Activated naive CD8-positive, alpha-beta T cell treated with anti-CD3 and anti-CD28 coated beads for 36 hours (primary cell): ENCODE measurements at regions not wholly inside any gene's neighbourhood (a gene's known extent, or its start where the extent isn't known, plus 50 kb on each side); places are given as distances from the start of the nearest gene placed in this dataset.

Experiments
- DNase-seq: peaks from one replicate; pipeline ENCODE4 v3.0.0; 2021
- H3K27ac Mint-ChIP-seq: one replicate; pipeline ENCODE4 v1.8.0; 2022; ENCODE audit warnings: mild to moderate bottlenecking, moderate library complexity, mixed read lengths
- H3K27me3 Mint-ChIP-seq: one replicate; pipeline ENCODE4 v1.8.0; 2022; ENCODE audit warnings: mild to moderate bottlenecking, mixed read lengths
- H3K36me3 Mint-ChIP-seq: one replicate; pipeline ENCODE4 v1.8.0; 2021; ENCODE audit warnings: mild to moderate bottlenecking, mixed read lengths
- H3K4me1 Mint-ChIP-seq: one replicate; pipeline ENCODE4 v1.8.0; 2021; ENCODE audit warnings: mixed read lengths
- H3K4me3 Mint-ChIP-seq: one replicate; pipeline ENCODE4 v1.8.0; 2022; ENCODE audit warnings: mild to moderate bottlenecking, moderate library complexity, mixed read lengths
- H3K9me3 Mint-ChIP-seq: one replicate; pipeline ENCODE4 v1.8.0; 2022; ENCODE audit warnings: mixed read lengths

GRCh38 chr15:81595752-81596151 is 221.7 kb upstream of the TMC3 start:
- Mint-ChIP-seq H3K4me1 (no peaks in the 10 kb centered on the region), H3K27me3 (no peaks in the 10 kb centered on the region), H3K9me3 (peaks cover 9% of the 10 kb centered on the region), H3K4me3 (no peak overlapping the region), H3K36me3 (peaks cover 4% of the 10 kb centered on the region), H3K27ac (no peak overlapping the region)
- no peak for DNase-seq

DNA sequence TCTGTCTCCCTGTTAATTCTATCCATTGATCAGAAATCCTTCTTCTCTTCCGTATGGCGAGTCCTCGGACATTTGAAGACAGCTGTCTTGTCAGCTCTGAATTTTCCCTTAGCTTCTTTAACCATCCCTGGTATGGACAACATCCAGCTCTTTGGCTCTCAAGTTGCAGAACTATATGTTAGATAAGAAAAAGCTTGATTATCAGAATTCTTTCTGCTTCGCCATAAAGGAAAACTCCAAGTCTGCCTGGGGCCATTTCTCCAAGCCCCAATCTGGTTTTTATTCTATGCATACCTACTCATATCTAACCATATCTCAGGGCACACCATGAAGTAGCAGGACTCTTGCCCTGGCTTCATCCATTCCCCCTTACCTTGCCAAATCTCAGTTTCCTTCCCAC is 215.7 kb upstream of the TMC3 start:
- DNase-seq: no peak
- Mint-ChIP-seq H3K27ac (no peak overlapping the region), H3K27me3 (no peaks in the 10 kb centered on the region), H3K4me3 (no peak overlapping the region), H3K4me1 (no peaks in the 10 kb centered on the region), H3K9me3 (no peaks in the 10 kb centered on the region), H3K36me3 (no peaks in the 10 kb centered on the region)

- H3K4me1 Mint-ChIP-seq: no peaks in the 10 kb centered on the region
- no peak for DNase-seq
- peaks cover 32% of the 10 kb centered on the region for H3K27me3 Mint-ChIP-seq
- H3K9me3 Mint-ChIP-seq: peaks cover 5% of the 10 kb centered on the region
- no peak overlapping the region for H3K4me3 Mint-ChIP-seq
- H3K27ac Mint-ChIP-seq: no peak overlapping the region
- no peaks in the 10 kb centered on the region for H3K36me3 Mint-ChIP-seq
Measured at GRCh38 chr15:81575436-81576123, 201.6 kb upstream of the TMC3 start.

- Mint-ChIP-seq H3K4me3 (no peak overlapping the region), H3K27ac (no peak overlapping the region), H3K27me3 (peaks cover 20% of the 10 kb centered on the region), H3K36me3 (no peaks in the 10 kb centered on the region), H3K9me3 (peaks cover 5% of the 10 kb centered on the region), H3K4me1 (no peaks in the 10 kb centered on the region)
- DNase-seq: no peak
Measured at GRCh38 chr15:81573098-81573746, 199.2 kb upstream of the TMC3 start.

- DNase-seq: no peak
- Mint-ChIP-seq H3K4me3 (no peak overlapping the region), H3K27ac (no peak overlapping the region), H3K27me3 (peaks cover 20% of the 10 kb centered on the region), H3K4me1 (no peaks in the 10 kb centered on the region), H3K9me3 (peaks cover 5% of the 10 kb centered on the region), H3K36me3 (no peaks in the 10 kb centered on the region)
Measured at GRCh38 chr15:81572190-81572589, 198.2 kb upstream of the TMC3 start.

- Mint-ChIP-seq H3K4me3 (no peak overlapping the region), H3K27ac (no peak overlapping the region), H3K9me3 (peaks cover 5% of the 10 kb centered on the region), H3K4me1 (no peaks in the 10 kb centered on the region), H3K27me3 (peaks cover 12% of the 10 kb centered on the region), H3K36me3 (no peaks in the 10 kb centered on the region)
- DNase-seq: no peak
Measured at GRCh38 chr15:81569286-81570080, 195.5 kb upstream of the TMC3 start.

- Mint-ChIP-seq H3K9me3 (peaks cover 5% of the 10 kb centered on the region), H3K27ac (no peak overlapping the region), H3K4me1 (no peaks in the 10 kb centered on the region), H3K4me3 (no peak overlapping the region), H3K36me3 (no peaks in the 10 kb centered on the region), H3K27me3 (peaks cover 10% of the 10 kb centered on the region)
- DNase-seq: no peak
Measured at GRCh38 chr15:81567924-81568323, 193.9 kb upstream of the TMC3 start.

- Mint-ChIP-seq H3K4me1 (no peaks in the 10 kb centered on the region), H3K4me3 (no peak overlapping the region), H3K27me3 (peaks cover 4% of the 10 kb centered on the region), H3K36me3 (no peaks in the 10 kb centered on the region), H3K9me3 (peaks cover under 1% of the 10 kb centered on the region), H3K27ac (no peak overlapping the region)
- DNase-seq: no peak
Measured at GRCh38 chr15:81562986-81563385, 189.0 kb upstream of the TMC3 start.

- H3K36me3 Mint-ChIP-seq: no peaks in the 10 kb centered on the region
- H3K27ac Mint-ChIP-seq: no peak overlapping the region
- peaks cover 1% of the 10 kb centered on the region for H3K9me3 Mint-ChIP-seq
- no peak overlapping the region for H3K4me3 Mint-ChIP-seq
- DNase-seq: no peak
- H3K4me1 Mint-ChIP-seq: no peaks in the 10 kb centered on the region
- H3K27me3 Mint-ChIP-seq: peaks cover 4% of the 10 kb centered on the region
Measured at GRCh38 chr15:81560405-81560804, 186.4 kb upstream of the TMC3 start.

DNA sequence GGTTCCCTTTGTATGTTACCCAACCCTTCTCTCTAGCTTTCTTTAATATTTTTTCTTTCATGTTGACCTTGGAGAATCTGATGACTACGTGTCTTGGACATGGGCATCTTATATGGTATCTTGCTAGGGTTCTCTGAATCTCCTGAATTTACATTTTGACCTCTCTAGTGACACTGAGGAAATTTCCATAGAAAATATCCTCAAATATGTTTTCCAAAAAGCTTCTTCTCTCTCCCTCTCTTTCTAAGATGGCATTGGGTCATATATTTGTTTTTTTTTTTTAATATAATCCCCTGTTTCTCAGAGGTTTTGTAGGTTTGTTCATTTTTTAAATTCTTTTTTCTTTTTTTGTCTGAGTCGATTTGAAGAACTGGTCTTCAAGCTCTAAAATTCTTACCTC is 184.0 kb upstream of the TMC3 start:
- Mint-ChIP-seq H3K27ac (no peak overlapping the region), H3K27me3 (peaks cover 4% of the 10 kb centered on the region), H3K9me3 (peaks cover 1% of the 10 kb centered on the region), H3K36me3 (no peaks in the 10 kb centered on the region), H3K4me1 (no peaks in the 10 kb centered on the region), H3K4me3 (no peak overlapping the region)
- no peak for DNase-seq

DNA sequence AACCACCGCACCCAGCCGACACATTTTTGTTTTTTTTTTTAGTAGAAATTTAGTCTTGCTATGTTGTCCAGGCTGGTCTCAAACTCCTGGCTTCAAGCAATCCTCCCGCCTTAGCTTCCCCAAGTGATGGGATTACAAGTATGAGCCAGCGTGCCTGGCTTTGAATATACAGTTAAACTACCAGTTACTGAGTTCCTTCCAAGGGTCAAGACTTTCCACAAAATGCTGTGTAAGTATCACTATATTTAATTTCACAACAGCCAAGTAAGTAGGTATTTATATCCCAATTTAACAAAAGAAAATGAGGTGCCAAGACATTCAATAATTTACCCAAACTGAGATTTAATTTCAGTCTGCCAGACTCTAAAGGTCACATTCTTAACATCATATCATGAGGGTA is 181.3 kb upstream of the TMC3 start:
- H3K9me3 Mint-ChIP-seq: peaks cover 1% of the 10 kb centered on the region
- H3K36me3 Mint-ChIP-seq: no peaks in the 10 kb centered on the region
- H3K27me3 Mint-ChIP-seq: peaks cover 2% of the 10 kb centered on the region
- DNase-seq: no peak
- no peak overlapping the region for H3K27ac Mint-ChIP-seq
- no peak overlapping the region for H3K4me3 Mint-ChIP-seq
- H3K4me1 Mint-ChIP-seq: no peaks in the 10 kb centered on the region

- H3K9me3 Mint-ChIP-seq: no peaks in the 10 kb centered on the region
- no peak overlapping the region for H3K4me3 Mint-ChIP-seq
- no peak overlapping the region for H3K27ac Mint-ChIP-seq
- no peak for DNase-seq
- no peaks in the 10 kb centered on the region for H3K36me3 Mint-ChIP-seq
- no peaks in the 10 kb centered on the region for H3K4me1 Mint-ChIP-seq
- no peaks in the 10 kb centered on the region for H3K27me3 Mint-ChIP-seq
Measured at GRCh38 chr15:81548365-81549130, 174.5 kb upstream of the TMC3 start.

- Mint-ChIP-seq H3K9me3 (peaks cover 1% of the 10 kb centered on the region), H3K36me3 (no peaks in the 10 kb centered on the region), H3K27me3 (no peaks in the 10 kb centered on the region), H3K4me1 (no peaks in the 10 kb centered on the region), H3K4me3 (no peak overlapping the region), H3K27ac (no peak overlapping the region)
- DNase-seq: no peak
Measured at GRCh38 chr15:81547521-81548132, 173.6 kb upstream of the TMC3 start.

DNA sequence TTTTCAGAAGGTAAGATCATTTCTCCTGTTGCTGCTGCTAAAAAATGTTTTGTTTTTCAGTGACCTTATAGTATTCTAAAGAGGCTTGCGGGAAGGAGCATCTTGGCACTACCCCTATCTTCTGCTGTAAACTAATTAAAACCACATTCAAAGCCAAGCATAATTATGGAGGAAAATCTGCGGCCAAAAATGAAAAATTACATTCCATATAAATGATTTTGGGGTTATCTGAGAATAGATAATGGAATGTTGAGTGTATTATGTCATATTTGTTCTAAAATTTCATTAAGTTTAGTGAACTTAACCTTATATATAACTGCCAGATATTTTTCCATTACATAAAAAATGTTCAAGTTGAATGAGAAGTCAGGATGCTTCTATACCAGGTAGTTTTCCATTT is 170.4 kb upstream of the TMC3 start:
- no peak overlapping the region for H3K4me3 Mint-ChIP-seq
- H3K4me1 Mint-ChIP-seq: no peaks in the 10 kb centered on the region
- H3K36me3 Mint-ChIP-seq: no peaks in the 10 kb centered on the region
- no peak for DNase-seq
- peaks cover 1% of the 10 kb centered on the region for H3K9me3 Mint-ChIP-seq
- peaks cover 9% of the 10 kb centered on the region for H3K27me3 Mint-ChIP-seq
- no peak overlapping the region for H3K27ac Mint-ChIP-seq

DNA sequence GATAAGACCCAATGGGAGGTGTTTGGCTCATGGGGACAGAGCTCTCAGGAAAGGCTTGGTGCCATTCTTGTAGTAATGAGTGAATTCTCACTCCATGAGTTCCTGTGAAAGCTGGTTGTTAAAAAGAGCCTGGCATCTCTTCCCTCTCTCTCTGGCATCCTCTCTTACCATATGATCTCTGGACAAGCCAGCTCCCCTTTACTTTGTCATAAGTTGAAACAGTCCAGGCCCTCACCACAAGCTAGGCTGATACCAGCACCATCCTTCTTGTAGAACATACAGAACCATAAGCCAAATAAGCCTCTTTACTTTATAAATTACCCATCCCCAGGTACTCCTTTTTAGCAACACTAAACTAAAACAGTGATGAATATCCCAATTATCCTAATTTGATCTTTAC is 166.9 kb upstream of the TMC3 start:
- Mint-ChIP-seq H3K27ac (no peak overlapping the region), H3K36me3 (no peaks in the 10 kb centered on the region), H3K27me3 (peaks cover 12% of the 10 kb centered on the region), H3K4me3 (no peak overlapping the region), H3K4me1 (no peaks in the 10 kb centered on the region), H3K9me3 (peaks cover 1% of the 10 kb centered on the region)
- no peak for DNase-seq
